HG03521 (cell line): ENCODE measurements at regions not wholly inside any gene's neighbourhood (a gene's known extent, or its start where the extent isn't known, plus 50 kb on each side); places are given as distances from the start of the nearest gene placed in this dataset.

Source experiments
- ATAC-seq: cut with Tn5 transposase; IDR thresholded peaks from one replicate; pipeline ENCODE4 v1.9.1; 2021; ENCODE audit warnings: mild to moderate bottlenecking, moderate library complexity; ENCODE audit not compliant: unreplicated experiment

DNA sequence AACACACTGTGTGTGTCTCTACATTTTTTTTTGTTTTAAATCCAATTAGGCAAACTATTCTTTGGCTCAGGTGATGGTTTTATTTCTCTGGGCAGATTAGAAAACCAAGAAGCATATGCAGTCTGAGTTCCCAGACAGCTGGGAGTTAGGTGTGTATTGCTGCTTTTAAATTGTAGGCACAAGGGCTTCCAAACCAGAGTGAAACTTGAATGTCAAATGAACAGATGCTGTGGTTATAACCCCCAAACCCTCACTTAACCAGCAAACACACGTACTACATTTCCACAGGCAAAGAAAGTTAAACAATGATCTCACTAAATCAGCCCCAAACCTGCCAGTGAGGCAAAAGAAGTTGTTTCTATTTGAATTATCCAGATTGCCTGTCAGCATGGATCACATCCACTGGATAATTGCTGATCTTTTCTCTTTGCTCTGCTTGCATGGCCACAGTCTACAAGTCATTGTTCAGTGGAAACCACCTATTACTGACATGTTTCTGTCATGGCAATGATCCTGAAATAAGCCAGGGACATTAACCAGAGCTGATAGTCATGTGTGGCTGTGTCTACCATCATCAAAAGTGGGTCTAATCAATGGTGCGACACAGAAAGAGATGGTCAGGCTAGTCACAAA is 576.5 kb upstream of the PLXNA2 start:
- no peak for ATAC-seq

DNA sequence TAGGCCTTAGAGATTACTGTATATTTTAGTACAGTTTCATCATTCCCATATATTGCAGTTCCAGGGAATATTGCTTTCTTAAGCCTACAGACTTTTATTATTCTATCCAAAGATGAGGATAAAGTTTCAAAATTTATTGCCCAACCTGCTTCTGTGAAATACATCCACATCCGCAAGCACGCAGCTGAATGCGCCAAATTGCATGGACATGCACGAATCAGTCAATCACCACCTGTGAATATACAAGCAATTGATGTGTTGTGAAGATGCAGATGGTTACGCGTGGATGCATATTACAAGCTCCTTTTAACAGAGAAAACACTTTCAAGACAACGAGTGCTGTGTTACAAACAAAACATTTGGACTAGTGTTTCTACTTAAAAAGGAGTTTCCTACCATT is 577.8 kb upstream of the PLXNA2 start:
- no peak for ATAC-seq

- no peak for ATAC-seq
These were observed 581.1 kb upstream of the PLXNA2 start for GRCh38 chr1:208825300-208825699.

DNA sequence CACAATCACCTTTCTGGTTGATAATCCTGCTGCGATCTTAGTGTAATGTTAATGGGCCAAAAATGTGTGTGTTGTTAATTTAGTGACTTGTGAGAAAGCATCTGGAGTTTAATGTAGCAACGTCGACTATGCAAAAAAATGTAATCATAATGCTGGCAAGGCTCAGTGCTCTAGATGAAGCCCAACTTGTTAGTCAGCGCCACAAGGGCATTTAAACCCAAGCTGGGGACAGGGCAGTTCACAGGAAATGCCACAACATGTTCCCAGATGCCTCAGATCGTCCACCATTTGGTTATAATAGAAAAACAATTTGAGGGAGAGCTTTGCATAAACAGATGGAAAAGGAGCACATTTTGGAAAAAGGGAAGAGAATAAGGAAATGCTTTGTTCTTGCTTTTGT is 585.4 kb upstream of the PLXNA2 start:
- ATAC-seq, result no peak

DNA sequence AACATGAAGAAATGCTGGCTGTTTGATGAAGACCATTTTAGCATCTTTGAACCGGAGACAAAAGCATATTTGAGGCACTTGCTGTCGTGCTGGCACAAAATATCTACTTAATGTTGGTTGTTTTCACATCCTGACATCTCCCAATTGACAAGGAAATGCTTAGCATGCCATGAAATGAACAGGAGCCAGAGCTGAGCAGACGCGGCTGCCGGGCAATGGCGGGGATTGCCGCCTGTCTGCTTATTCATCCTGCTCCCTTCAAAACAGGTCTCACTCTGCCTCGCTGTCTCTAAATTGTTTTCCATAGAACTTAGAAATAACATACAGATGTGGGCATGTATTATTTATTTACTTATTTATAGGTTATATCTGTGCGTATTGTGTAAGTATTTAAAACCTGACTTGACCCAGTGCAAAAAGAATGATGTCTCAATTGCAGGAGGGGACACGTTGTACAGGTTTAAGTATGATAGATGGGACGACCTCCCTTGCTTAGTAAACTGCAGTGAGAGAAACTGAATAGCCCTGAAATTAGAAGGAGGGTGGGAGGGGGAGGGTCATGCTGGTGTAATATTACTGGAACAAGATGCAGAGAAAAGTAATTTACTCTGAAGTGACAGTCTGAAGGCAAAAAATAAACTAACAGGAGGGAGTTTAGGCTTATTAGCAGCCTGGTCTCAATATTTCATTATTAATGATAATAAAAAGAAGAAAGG is 590.4 kb upstream of the PLXNA2 start:
- no peak for ATAC-seq

DNA sequence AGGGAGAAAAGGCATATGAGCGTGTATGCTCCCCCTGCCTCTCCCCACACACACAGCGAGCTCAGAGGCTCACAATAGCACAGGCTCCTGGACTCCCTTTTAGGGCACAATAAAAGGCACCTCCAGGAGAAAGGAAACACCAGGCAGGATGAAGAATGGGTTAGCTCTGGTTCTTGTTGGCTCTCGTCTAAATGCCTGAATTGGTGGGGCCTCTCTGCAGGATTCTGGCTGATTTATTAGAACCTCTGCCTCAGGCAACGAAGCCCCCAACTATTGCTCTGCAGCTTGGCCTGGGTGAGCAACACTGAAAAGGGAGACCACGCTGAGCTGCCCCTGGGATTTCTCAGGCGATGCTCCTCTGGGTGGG is 590.9 kb upstream of the PLXNA2 start:
- ATAC-seq, result no peak

GRCh38 chr1:208835781-208836180 is 591.6 kb upstream of the PLXNA2 start:
- no peak for ATAC-seq

- ATAC-seq, result no peak
These were observed 593.1 kb upstream of the PLXNA2 start for GRCh38 chr1:208837242-208837641.

GRCh38 chr1:208841436-208841835 is 597.3 kb upstream of the PLXNA2 start:
- no peak for ATAC-seq

DNA sequence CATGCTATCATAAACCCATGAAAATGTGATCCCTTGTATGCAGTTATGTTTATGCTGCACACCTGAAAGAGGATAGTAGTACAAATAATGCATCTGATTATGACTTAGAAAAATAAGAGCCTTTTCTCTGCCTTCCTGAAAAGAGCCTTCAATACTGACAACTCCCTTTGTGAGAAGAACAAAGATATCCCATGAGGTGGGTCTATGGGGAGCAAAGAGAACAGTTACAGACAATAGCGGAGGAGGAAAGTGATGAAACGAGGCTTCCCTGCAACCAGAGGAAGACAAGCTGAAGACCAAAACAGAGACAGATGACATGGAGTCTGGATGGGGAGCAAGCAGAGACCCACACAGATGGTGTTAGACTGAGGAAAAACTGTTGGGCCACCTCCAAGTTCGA is 598.3 kb upstream of the PLXNA2 start:
- ATAC-seq, result no peak

DNA sequence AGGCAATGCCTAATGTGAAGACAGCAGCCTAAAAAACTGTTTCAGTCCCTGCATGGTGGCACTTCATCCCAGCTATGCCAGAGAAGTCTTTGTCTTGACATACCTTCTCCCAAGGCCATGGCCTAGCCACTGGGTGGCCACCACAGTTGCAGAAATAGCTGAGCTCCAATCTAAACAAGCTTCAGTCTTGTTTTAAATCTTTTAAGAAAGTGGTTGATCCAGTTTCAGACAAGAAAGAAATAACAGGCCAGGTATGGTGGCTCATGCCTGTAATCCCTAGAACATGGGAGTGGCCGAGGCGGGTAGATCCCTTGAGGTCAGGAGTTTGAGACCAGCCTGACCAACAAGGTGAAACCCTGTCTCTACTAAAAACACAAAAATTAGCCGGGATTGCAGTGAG is 600.0 kb upstream of the PLXNA2 start:
- ATAC-seq, result no peak

DNA sequence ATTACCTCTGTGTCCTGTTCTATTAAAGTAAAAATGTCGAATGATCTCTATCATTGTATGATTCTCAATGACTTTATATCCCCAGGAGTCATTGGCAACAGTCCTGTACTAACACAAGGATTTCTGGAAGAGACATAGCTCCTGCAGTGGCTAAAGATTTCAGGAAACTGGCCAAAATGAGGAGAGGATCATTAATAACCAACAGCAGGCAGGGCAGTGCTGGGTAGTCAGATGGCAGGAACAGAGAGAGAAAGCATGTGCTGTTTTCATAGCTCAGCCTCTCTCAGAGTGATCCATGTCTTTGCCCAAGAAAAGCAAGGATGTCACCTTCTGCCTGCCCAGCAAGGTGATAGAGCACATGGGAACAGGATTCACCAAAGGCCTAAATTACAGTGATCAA is 604.7 kb upstream of the PLXNA2 start:
- ATAC-seq, result no peak

GRCh38 chr1:208850442-208850841 is 606.3 kb upstream of the PLXNA2 start:
- no peak for ATAC-seq

DNA sequence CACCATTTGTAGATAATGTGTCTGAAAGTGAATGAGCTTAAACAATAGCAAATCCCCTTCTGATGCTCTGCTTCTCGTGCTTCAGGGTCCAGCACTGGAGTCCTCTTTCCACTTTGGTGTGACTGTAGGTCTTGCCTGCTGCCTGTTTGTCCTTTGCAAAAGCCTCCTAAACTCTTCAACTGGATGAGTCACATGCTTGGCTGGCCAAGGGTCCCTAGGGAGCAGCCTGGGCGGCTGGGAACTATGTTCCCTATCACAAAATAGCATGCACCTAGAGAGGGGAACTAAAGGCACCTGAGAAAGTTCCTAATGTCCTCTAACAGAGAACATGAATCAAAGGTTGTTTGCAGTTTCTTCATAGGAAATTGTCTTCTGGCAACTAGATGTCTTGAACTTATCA is 607.2 kb upstream of the PLXNA2 start:
- no peak for ATAC-seq

GRCh38 chr1:208852911-208853310 is 608.7 kb upstream of the PLXNA2 start:
- no peak for ATAC-seq

DNA sequence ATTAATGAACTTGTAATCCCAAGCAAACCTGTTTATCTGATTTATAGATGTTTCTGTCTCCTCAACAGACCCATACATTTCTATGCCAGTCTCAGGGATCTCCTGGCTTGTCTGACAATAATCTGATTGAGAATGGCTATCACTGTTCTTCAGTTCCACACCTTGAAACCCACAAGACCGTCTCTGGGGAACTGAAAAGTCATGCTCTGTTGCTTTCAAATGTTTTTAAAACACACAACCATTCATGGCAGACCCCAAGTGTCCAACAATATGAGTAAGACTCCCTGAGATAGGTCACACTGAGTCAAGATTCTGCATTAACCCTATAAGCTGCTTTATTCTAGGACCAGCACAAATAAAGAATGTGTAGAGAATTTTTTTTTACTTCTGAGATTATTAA is 611.2 kb upstream of the PLXNA2 start:
- peak; percentile 72 for ATAC-seq

- no peak for ATAC-seq
These were observed 613.3 kb upstream of the PLXNA2 start for GRCh38 chr1:208857465-208857864.

GRCh38 chr1:208858738-208859137 is 614.6 kb upstream of the PLXNA2 start:
- ATAC-seq, result no peak

DNA sequence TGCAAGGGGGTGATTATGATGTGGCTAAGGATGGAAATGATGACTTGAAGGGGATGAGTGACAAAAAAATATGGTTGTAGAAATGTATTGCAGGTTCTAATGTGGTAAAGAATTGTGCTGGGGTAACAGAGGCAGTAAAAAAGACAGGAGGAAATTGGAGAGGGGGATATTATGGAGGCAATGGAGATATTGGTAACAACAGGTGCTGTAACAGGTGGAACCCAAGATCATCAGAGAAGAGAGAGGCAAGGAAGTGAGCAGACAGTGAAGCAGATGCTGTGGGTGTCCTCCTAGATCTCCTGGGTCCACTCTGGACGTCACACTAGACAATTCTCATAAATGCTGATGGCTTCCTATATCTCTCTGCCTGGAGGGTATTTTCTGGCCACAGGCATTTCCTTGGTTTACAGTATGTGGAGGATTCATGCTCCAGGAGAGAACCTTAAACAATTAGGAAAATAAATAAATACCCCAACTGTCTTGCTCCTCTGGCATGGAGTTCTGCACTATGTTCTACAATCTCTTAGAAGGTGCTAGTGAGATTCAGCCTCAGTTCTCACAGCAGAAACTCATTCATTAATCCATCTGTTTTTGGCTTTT is 620.3 kb upstream of the PLXNA2 start:
- ATAC-seq, result no peak

DNA sequence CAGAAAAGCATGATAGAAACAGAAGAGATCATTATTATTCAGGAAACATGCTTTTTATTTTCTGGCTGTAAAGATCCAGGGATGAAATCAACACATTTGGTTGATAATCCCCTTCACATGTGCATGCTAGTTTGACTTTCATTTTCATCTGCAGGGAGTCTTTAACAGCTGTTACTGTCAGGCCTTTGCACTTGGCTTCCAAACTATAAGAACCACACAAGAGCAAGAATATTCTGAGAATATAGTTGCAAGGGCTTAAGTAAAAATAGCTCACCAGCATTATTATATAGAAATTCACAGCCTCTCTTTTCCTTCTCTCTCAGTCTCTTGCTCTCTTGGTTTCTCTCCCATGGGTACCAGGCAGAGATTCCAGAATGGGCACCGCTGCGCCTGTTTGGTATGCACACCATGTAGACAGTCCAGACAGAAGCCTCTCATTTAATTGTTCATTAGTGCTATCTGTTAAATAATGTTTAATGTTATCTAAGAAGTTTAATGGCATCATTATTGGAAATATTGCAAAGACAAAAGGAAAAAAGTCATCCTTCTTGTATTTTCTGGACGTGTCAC is 622.3 kb upstream of the PLXNA2 start:
- no peak for ATAC-seq

DNA sequence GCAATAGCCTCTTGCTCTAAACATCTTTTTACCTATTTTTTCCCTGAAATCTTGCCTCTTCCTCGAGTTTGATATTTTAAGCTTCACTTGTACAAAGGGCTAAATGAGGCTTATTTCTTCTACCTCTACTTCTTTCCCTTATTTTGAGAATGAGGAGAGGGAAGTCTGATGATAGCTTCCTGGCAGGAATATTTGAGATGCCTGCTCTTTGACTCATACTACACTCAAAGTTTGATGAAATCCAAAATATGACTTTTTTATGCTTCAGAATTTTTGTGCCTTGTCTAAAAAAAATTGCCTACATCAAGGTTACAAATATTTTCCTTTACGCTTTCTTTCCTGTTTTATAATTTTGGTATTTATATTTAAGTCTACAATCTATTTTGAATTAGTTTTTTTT is 624.4 kb upstream of the PLXNA2 start:
- no peak for ATAC-seq

DNA sequence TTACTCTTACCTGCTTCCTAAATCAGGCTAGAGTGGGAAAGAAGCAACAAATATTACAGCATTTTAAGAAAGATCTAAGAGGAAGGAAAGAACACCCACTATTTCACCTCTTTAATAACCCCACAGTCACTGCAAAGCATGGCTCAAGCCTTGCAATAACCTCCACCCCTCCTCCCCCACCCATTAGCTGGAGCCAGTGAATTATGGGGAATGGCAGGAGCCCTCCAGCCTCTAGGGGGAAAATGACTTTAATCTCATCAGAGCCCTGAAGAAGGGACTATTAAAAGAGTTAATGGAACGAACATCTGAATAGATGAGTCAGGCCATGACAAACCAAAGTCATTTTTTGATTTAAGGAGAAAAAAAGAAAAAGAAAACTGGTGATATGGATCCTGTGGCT is 630.7 kb upstream of the PLXNA2 start:
- ATAC-seq, result no peak
